Panc1 (cell line): ENCODE measurements at regions not wholly inside any gene's neighbourhood (a gene's known extent, or its start where the extent isn't known, plus 50 kb on each side); places are given as distances from the start of the nearest gene placed in this dataset.

Experiments
- POLR2AphosphoS5 ChIP-seq: IDR thresholded peaks from 2 replicates; pipeline ENCODE4 v1.6.1; 2012; ENCODE audit warnings: mild to moderate bottlenecking, low read depth, low read length, moderate library complexity
- TF ChIP-seq, protein P1 (sequence below): fragments of 450-650 bp; IDR thresholded peaks from 2 replicates; pipeline ENCODE4 v1.5.1; 2017; ENCODE audit warnings: mild to moderate bottlenecking

DNA sequence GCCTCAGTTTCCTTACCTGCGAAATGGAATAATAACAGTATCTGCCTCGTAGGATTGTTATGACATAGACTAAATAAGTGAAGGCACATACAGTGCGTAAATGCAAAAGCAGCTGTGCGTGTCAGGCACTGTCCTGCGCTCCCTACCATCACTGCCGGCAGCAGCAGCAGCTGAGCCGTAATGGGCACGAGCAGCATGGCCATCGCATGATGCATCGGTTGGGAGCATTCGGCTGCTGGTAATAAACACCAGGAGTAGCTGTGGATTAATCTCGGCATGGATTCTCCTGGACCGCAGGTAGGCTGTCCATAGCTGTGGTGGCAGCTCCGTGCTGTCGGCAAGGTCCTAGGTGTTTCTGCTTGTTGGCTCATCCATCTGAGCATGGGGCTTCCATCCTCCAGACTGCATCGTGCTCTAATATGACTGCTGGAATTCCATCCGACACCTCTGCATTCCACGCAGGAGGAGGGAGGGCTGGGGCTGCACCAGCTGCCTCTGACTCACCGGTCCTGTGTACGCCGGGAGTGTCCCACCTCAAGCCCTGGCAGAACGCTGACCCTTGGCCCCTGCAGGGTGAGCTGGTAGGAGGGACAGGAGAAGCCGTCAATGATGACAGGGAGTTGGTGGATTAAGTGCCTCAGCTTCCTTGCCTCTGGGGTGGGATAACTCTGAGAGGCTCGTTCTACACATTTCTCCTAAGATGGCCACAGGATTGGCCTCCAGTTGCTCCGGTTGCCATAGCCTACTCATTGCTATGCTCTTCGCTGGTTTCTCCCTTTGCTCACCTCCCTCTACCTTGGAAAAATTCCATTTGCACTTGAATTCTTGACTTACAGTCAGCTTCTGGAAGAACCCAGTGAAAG is 100.9 kb upstream of the PMEPA1 start:
- TF ChIP-seq, protein P1, sequence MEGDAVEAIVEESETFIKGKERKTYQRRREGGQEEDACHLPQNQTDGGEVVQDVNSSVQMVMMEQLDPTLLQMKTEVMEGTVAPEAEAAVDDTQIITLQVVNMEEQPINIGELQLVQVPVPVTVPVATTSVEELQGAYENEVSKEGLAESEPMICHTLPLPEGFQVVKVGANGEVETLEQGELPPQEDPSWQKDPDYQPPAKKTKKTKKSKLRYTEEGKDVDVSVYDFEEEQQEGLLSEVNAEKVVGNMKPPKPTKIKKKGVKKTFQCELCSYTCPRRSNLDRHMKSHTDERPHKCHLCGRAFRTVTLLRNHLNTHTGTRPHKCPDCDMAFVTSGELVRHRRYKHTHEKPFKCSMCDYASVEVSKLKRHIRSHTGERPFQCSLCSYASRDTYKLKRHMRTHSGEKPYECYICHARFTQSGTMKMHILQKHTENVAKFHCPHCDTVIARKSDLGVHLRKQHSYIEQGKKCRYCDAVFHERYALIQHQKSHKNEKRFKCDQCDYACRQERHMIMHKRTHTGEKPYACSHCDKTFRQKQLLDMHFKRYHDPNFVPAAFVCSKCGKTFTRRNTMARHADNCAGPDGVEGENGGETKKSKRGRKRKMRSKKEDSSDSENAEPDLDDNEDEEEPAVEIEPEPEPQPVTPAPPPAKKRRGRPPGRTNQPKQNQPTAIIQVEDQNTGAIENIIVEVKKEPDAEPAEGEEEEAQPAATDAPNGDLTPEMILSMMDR, result no peak
- no peak for TF ChIP-seq POLR2AphosphoS5
